ENCODE measurements at regions not wholly inside any gene's neighbourhood (a gene's known extent, or its start where the extent isn't known, plus 50 kb on each side); places are given as distances from the start of the nearest gene placed in this dataset.
"Not testable (repeated sequence)": the region's sequence is repeated elsewhere in the genome, so short reads cannot be mapped to it uniquely, and the experiment has no call there.

- no peak for DNase-seq (ENCODE audit: low spot score)
Observed at GRCh38 chr12:92398565-92399309, 253.1 kb upstream of the BTG1 start.

DNA sequence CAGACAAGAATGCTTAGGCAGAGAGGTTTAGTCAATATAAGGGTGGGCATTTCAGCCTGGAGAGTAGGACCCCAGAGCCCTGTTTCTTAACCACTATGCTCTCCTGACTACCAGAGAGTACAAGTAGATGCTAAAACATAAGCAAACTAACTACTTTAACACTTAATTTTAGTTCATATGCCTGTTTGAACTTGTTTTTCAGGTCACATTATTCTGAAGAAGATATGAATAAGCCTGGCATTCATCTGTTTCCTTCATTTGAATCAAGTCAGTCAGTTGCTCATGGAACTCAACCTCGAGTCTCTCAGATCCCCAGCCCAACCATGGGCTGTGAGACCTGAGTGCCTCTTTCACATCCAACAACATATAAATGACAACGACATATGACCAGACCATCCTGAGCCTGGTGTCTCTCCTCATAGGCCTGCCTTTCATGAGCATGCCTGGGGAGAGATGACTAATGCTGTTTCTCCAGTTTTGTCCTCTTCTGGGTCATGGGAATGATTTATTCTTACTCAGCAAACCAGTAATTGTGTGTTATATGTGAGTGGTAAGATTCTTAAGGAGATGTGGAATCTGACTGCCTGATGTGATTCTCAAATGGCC is 251.1 kb upstream of the BTG1 start:
- peak; percentile 84 for DNase-seq (ENCODE audit: low spot score)

GRCh38 chr12:92395322-92395721 is 249.7 kb upstream of the BTG1 start:
- no peak for DNase-seq (ENCODE audit: low spot score)

DNA sequence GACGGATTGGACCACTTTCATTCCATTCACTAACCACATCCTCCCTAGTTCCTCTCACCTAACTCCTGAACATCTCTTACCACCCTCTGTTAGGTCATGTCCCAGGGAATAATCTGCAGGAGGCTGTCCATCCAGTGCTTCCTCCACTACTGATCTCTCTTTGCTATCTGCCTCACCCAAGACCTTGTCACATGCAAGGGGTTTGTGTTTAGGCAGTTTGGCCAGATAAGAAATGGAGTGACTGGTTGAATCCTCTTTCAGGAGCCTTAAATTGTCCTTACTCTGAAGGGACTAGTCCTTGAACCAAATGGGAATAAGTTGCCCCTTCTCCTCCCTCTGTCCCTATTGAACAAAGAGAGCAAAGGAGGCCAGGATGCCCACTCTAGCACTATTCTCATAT is 249.2 kb upstream of the BTG1 start:
- DNase-seq (ENCODE audit: low spot score), result no peak

DNA sequence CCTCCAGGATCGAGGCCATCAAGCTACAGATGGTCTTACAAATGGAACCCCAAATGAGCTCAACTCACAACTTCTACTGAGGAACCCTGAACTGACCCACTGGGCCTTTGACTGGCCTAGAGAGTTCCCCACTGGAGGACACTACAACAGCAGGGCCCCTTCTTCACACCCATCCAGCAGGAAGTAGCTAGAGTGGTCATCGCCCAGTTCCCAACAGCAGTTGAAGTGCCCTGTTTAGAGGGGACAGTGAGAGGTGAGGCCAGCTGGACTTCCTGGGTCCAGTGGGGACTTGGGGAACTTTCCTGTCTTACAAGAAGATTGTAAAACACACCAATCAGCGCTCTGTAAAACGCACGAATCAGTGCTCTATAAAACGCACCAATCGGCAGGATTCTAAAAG is 247.9 kb upstream of the BTG1 start:
- DNase-seq (ENCODE audit: low spot score), result no peak

DNA sequence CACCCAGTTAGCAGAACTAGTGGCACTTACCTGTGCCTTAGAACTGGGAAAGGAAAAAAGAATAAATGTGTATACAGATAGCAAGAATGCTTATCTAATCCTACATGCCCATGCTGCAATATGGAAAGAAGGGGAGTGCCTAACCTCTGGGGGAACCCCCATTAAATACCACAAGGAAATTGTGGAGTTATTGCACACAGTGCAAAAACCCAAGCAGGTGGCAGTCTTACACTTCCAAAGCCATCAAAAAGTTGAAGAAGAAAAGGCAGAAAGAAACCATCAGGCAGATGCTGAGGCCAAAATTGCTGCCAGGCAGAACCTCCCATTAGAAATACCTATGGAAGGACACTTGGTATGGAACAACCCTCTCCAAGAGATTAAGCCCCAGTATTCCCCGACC is 246.1 kb upstream of the BTG1 start:
- not testable (repeated sequence) for DNase-seq (ENCODE audit: low spot score)

- DNase-seq (ENCODE audit: low spot score), result no peak
Observed at GRCh38 chr12:92389466-92389865, 243.8 kb upstream of the BTG1 start.

GRCh38 chr12:92385296-92385695 is 239.7 kb upstream of the BTG1 start:
- DNase-seq (ENCODE audit: low spot score), result no peak

DNA sequence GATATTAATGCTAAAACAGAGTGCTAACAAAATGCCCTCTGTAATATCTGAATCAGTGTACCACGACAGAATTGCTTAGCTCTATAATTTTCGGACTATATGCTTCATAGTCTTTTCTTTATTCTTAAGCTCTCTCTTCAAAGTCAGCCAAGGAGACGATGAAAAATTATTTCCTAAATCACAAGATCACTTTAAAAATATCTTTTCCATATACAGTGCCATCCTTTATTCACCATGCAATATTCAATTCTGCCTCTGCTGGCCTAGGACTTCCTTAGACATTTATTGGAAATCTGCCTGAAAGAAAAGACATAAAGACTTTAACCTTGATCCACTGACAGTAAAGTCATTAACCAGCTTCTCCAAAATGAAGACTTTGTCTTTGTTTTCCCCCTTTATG is 238.9 kb upstream of the BTG1 start:
- no peak for DNase-seq (ENCODE audit: low spot score)

DNA sequence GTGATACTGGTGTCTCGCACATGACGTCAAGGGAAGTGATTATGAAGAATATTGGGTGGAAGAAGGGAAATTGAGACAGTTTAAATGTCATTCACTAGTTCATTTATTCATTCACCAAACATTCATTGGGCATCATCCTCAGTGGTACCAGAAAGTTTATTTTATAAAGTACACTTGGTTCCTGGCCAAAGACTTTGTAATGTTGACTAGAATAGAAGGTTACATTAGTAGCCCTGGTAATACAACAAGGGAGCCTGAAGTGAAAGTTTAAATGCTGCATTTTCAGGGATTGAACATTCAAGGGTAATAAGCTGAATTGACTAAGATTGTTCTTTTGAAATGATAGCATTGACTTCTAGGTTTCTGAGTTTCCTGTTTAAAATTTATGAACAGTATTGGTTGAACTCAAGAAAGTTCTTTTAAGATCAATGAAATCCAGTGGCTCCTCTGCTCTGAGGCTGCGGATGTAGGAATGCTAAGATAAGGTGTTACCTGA is 236.8 kb upstream of the BTG1 start:
- DNase-seq (ENCODE audit: low spot score), result no peak

DNA sequence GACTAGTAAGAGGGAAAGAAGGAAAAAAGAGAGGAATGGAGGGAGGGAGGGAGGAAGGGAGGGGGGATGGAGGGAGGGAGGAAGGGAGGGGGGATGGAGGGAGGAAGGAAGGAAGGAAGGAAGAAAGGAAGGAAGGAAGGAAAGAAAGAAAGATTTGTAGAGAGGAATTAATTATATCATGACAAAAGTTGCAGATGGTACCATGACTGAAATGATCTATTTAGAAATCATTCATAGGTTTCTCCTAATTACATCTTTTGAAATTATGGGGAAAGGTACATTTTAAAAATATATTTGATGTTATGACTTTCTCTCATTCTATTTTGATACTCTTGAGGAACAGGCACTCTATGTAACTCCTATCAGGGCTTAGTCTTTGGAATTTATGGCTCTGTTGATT is 236.2 kb upstream of the BTG1 start:
- DNase-seq (ENCODE audit: low spot score), result no peak

- DNase-seq (ENCODE audit: low spot score), result no peak
Observed at GRCh38 chr12:92378682-92379479, 233.2 kb upstream of the BTG1 start.

DNA sequence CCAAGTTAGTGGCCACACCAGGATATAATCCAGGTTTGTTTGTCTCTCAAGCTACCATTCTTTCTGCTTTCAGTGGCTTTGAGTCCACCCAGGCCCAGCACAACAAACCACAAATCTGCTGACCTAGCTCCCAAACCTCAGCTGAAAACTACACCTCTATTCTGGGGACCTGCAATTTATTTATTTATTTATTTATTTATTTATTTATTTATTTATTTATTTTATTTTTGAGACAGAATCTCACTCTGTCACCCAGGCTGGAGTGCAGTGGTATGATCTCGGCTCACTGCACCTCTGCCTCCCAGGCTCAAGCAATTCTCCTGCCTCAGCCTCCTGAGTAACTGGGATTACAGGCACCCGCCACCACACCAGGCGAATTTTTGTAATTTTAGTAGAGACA is 229.9 kb upstream of the BTG1 start:
- not testable (repeated sequence) for DNase-seq (ENCODE audit: low spot score)

DNA sequence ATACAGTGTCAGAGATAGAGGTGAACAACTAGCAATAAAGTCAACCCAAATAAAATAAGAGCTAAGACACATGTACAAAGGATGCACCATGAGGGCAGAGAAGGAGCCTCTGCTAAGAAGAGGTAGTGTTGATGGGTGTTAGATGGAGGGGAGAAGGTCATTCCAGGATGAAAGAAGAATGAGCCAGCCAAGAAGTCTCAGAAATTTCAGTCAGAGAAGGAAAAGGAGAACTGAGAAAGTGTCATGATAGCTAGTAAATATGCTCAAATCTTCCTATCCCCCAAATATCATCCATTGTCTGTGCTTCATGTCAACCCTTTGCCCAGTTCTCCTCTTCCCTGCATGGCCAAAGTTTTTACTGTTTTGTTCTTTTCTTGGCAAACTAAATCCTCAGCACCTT is 225.2 kb upstream of the BTG1 start:
- no peak for DNase-seq (ENCODE audit: low spot score)

- peak; percentile 90 for DNase-seq (ENCODE audit: low spot score)
Observed at GRCh38 chr12:92369636-92370035, 224.0 kb upstream of the BTG1 start.

- no peak for DNase-seq (ENCODE audit: low spot score)
Observed at GRCh38 chr12:92369056-92369455, 223.4 kb upstream of the BTG1 start.

GRCh38 chr12:92365836-92366235 is 220.2 kb upstream of the BTG1 start:
- DNase-seq (ENCODE audit: low spot score), result no peak

DNA sequence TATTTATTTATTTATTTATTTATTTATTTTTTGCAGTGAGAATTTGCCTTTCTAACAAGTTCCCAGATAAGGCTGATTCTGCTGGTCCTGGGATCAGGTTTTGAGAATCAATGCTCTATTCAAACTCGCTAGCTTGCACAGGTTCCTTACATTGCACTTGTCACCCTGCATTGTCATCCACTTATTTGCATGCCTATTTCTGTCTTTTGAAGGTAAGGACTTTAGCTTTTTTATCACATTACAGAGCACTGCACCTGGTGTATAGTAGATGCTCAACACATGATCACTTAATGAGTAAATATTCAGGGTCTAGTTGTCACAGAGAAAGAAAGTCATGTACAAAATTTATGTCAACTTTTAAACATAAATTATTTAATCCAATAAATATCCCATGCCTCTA is 219.7 kb upstream of the BTG1 start:
- no peak for DNase-seq (ENCODE audit: low spot score)

- DNase-seq (ENCODE audit: low spot score), result peak; percentile 46
Observed at GRCh38 chr12:92363295-92364146, 217.9 kb upstream of the BTG1 start.

DNA sequence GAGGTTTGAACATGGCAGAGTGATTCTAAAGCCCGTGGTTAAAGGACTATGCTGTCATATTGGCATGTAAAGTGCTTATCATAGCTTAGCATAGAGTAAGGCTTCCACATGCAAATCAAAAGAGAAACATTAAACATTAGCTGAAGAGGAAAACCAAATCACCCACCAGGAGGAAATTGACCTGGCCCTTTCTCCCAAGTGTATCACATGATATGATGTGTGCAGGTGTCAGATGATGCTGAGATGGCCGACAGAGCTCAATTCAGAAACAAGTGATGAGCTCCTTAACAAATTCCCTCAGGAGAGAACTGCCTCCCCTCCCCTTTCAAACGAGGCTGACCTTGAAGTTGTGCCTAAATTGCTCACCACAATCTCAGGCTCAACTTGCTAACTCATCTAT is 217.1 kb upstream of the BTG1 start:
- no peak for DNase-seq (ENCODE audit: low spot score)

DNA sequence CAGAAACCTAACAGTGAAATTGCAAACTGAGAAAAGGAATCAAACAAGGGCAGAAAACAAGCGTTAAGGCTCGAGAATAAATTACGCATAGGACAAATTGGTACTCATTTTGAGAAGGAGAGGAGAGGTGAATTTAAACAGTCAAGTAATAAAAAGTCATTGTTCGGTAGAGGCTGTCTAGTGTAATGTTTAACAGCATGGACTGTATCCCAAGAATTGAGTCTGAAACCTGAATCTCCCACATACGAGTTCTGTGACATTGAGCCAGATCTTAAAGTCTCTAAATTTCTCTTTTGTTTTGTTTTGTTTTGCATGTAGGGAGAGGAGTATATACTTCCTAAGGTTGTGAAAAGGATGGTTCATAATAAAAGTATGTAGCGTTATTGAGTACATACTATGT is 216.5 kb upstream of the BTG1 start:
- DNase-seq (ENCODE audit: low spot score), result no peak

GRCh38 chr12:92360543-92360942 is 214.9 kb upstream of the BTG1 start:
- no peak for DNase-seq (ENCODE audit: low spot score)
